ENCODE measurements at regions not wholly inside any gene's neighbourhood (a gene's known extent, or its start where the extent isn't known, plus 50 kb on each side); places are given as distances from the start of the nearest gene placed in this dataset.

GRCh38 chr7:22949221-22949620, 64.7 kb downstream of the HYCC1 start:
- peaks cover 26% of the 10 kb centered on the region for H3K4me1 Mint-ChIP-seq
- DNase-seq (ENCODE audit: low read depth, low spot score), result no peak
- no peak overlapping the region for H3K4me3 Mint-ChIP-seq
- no peaks in the 10 kb centered on the region for H3K27me3 Mint-ChIP-seq (ENCODE audit: low read depth)
- H3K36me3 Mint-ChIP-seq (ENCODE audit: low read depth), result peaks cover 2% of the 10 kb centered on the region
- no peak overlapping the region for H3K27ac Mint-ChIP-seq (ENCODE audit: unreplicated experiment)
- no peak for TF ChIP-seq CTCF (conservative IDR thresholded peaks at IDR 0.05)
- H3K9me3 Mint-ChIP-seq, result no peaks in the 10 kb centered on the region

GRCh38 chr7:22948770-22949169, 65.2 kb downstream of the HYCC1 start:
- DNase-seq (ENCODE audit: low read depth, low spot score), result no peak
- no peak for TF ChIP-seq CTCF (conservative IDR thresholded peaks at IDR 0.05)
- H3K4me1 Mint-ChIP-seq, result peaks cover 26% of the 10 kb centered on the region
- no peak overlapping the region for H3K4me3 Mint-ChIP-seq
- no peak overlapping the region for H3K27ac Mint-ChIP-seq (ENCODE audit: unreplicated experiment)
- H3K36me3 Mint-ChIP-seq (ENCODE audit: low read depth), result peaks cover 2% of the 10 kb centered on the region
- H3K27me3 Mint-ChIP-seq (ENCODE audit: low read depth), result no peaks in the 10 kb centered on the region
- H3K9me3 Mint-ChIP-seq, result no peaks in the 10 kb centered on the region

GRCh38 chr7:22945584-22945983, 68.3 kb downstream of the HYCC1 start:
- no peak for TF ChIP-seq CTCF (conservative IDR thresholded peaks at IDR 0.05)
- H3K27me3 Mint-ChIP-seq (ENCODE audit: low read depth), result no peaks in the 10 kb centered on the region
- H3K4me1 Mint-ChIP-seq, result peaks cover 9% of the 10 kb centered on the region
- no peaks in the 10 kb centered on the region for H3K9me3 Mint-ChIP-seq
- no peak overlapping the region for H3K27ac Mint-ChIP-seq (ENCODE audit: unreplicated experiment)
- no peak for DNase-seq (ENCODE audit: low read depth, low spot score)
- H3K36me3 Mint-ChIP-seq (ENCODE audit: low read depth), result peaks cover 2% of the 10 kb centered on the region
- H3K4me3 Mint-ChIP-seq, result no peak overlapping the region

- no peaks in the 10 kb centered on the region for H3K27me3 Mint-ChIP-seq (ENCODE audit: low read depth)
- peaks cover 2% of the 10 kb centered on the region for H3K36me3 Mint-ChIP-seq (ENCODE audit: low read depth)
- H3K4me3 Mint-ChIP-seq, result no peak overlapping the region
- no peak for TF ChIP-seq CTCF (conservative IDR thresholded peaks at IDR 0.05)
- no peak for DNase-seq (ENCODE audit: low read depth, low spot score)
- no peak overlapping the region for H3K27ac Mint-ChIP-seq (ENCODE audit: unreplicated experiment)
- H3K9me3 Mint-ChIP-seq, result no peaks in the 10 kb centered on the region
- peaks cover 9% of the 10 kb centered on the region for H3K4me1 Mint-ChIP-seq
These were observed 69.4 kb downstream of the HYCC1 start for GRCh38 chr7:22944510-22944909.

- TF ChIP-seq CTCF (conservative IDR thresholded peaks at IDR 0.05), result no peak
- no peaks in the 10 kb centered on the region for H3K9me3 Mint-ChIP-seq
- no peak for DNase-seq (ENCODE audit: low read depth, low spot score)
- peaks cover 2% of the 10 kb centered on the region for H3K36me3 Mint-ChIP-seq (ENCODE audit: low read depth)
- H3K4me3 Mint-ChIP-seq, result no peak overlapping the region
- H3K4me1 Mint-ChIP-seq, result peaks cover 4% of the 10 kb centered on the region
- no peaks in the 10 kb centered on the region for H3K27me3 Mint-ChIP-seq (ENCODE audit: low read depth)
- no peak overlapping the region for H3K27ac Mint-ChIP-seq (ENCODE audit: unreplicated experiment)
These were observed 69.9 kb downstream of the HYCC1 start for GRCh38 chr7:22944022-22944421.

GRCh38 chr7:22942191-22942590, 71.7 kb downstream of the HYCC1 start:
- H3K9me3 Mint-ChIP-seq, result no peaks in the 10 kb centered on the region
- H3K36me3 Mint-ChIP-seq (ENCODE audit: low read depth), result peaks cover 2% of the 10 kb centered on the region
- H3K27me3 Mint-ChIP-seq (ENCODE audit: low read depth), result no peaks in the 10 kb centered on the region
- H3K27ac Mint-ChIP-seq (ENCODE audit: unreplicated experiment), result no peak overlapping the region
- no peak for DNase-seq (ENCODE audit: low read depth, low spot score)
- H3K4me3 Mint-ChIP-seq, result no peak overlapping the region
- H3K4me1 Mint-ChIP-seq, result no peaks in the 10 kb centered on the region
- TF ChIP-seq CTCF (conservative IDR thresholded peaks at IDR 0.05), result no peak
